CD14-positive monocyte (primary cell): ENCODE measurements at regions not wholly inside any gene's neighbourhood (a gene's known extent, or its start where the extent isn't known, plus 50 kb on each side); places are given as distances from the start of the nearest gene placed in this dataset.

ENCODE experiments used
- DNase-seq, 3 donors: peaks; one replicate each; pipeline ENCODE4 v3.0.0-alpha.2; 2011 to 2022
- H2AFZ ChIP-seq: 2 replicates; pipeline ENCODE4 v1.6.0; 2012; ENCODE audit warnings: mild to moderate bottlenecking, low read depth, low read length, inconsistent platforms; ENCODE audit not compliant: insufficient read depth, poor library complexity, severe bottlenecking
- H3K27ac ChIP-seq, 2 donors: 1 replicate in 1 of 2; 2 replicates in 1 of 2; pipeline ENCODE4 v1.5.1; 2012 to 2013; ENCODE audit warnings: low read length in 2 of 2, control low read depth in 1 of 2, inconsistent platforms in 1 of 2, low read depth in 1 of 2, mild to moderate bottlenecking in 1 of 2
- H3K27me3 ChIP-seq, 2 donors: one replicate each; pipeline versions ENCODE4 v1.6.0 to v1.6.1; 2011 to 2013; ENCODE audit warnings: low read length in 2 of 2; ENCODE audit not compliant: control insufficient read depth in 2 of 2, insufficient read depth in 2 of 2
- H3K36me3 ChIP-seq, 2 donors: replicated peaks in 1 of 2; 1 replicate in 1 of 2; 2 replicates in 1 of 2; pipeline versions ENCODE4 v1.5.1 to v1.6.1; 2012 to 2013; ENCODE audit warnings: low read length in 2 of 2, control low read depth in 1 of 2, inconsistent platforms in 1 of 2, mild to moderate bottlenecking in 1 of 2; ENCODE audit not compliant: insufficient read depth in 2 of 2, control insufficient read depth in 1 of 2
- H3K4me1 ChIP-seq, 2 donors: 1 replicate in 1 of 2; 2 replicates in 1 of 2; pipeline versions ENCODE4 v1.5.1 to v1.6.1; 2012 to 2013; ENCODE audit warnings: low read length in 2 of 2, control low read depth in 1 of 2, inconsistent platforms in 1 of 2, mild to moderate bottlenecking in 1 of 2, moderate library complexity in 1 of 2; ENCODE audit not compliant: insufficient read depth in 2 of 2, control insufficient read depth in 1 of 2
- H3K4me2 ChIP-seq: replicated peaks from 2 replicates; pipeline ENCODE3; 2012; ENCODE audit warnings: low read length, moderate library complexity, mild to moderate bottlenecking; ENCODE audit not compliant: poor library complexity, severe bottlenecking; ENCODE audit errors: extremely low read depth
- H3K4me3 ChIP-seq, 3 experiments: fragments of 200-600 bp in 1 of 3; sonication (generic) in 1 of 3; replicated peaks in 1 of 3; 1 replicate in 2 of 3; 2 replicates in 1 of 3; pipeline ENCODE4 v1.5.1; 2011 to 2013; ENCODE audit warnings: low read length in 3 of 3, mild to moderate bottlenecking in 3 of 3, control low read depth in 2 of 3, low read depth in 2 of 3, inconsistent platforms in 1 of 3, moderate library complexity in 1 of 3
- H3K79me2 ChIP-seq: 2 replicates; pipeline ENCODE4 v1.6.0; 2012; ENCODE audit warnings: mild to moderate bottlenecking, control low read depth, inconsistent platforms, low read length, moderate library complexity; ENCODE audit not compliant: insufficient read depth
- H3K9ac ChIP-seq: 2 replicates; pipeline ENCODE4 v1.6.0; 2017; ENCODE audit warnings: low read length, mild to moderate bottlenecking; ENCODE audit not compliant: insufficient read depth, poor library complexity, severe bottlenecking
- H3K9me3 ChIP-seq, 2 donors: replicated peaks in 1 of 2; 1 replicate in 1 of 2; 2 replicates in 1 of 2; pipeline versions ENCODE4 v1.5.1 to v1.6.1; 2012 to 2013; ENCODE audit warnings: low read length in 2 of 2, control low read depth in 1 of 2; ENCODE audit not compliant: control insufficient read depth in 1 of 2, insufficient read depth in 1 of 2
- H4K20me1 ChIP-seq: 2 replicates; pipeline ENCODE4 v1.6.0; 2012; ENCODE audit warnings: mild to moderate bottlenecking, low read length, control low read depth, moderate library complexity; ENCODE audit not compliant: insufficient read depth
- H3K27ac Mint-ChIP-seq, 7 donors: one replicate each; pipeline ENCODE4 v1.8.0; 2020; ENCODE audit warnings: mild to moderate bottlenecking in 7 of 7, mixed read lengths in 7 of 7, moderate library complexity in 6 of 7, inconsistent platforms in 2 of 7
- H3K27me3 Mint-ChIP-seq, 3 donors: one replicate each; pipeline ENCODE4 v1.8.0; 2021 to 2022; ENCODE audit warnings: low read depth in 3 of 3, mild to moderate bottlenecking in 3 of 3, mixed read lengths in 3 of 3, moderate library complexity in 3 of 3, inconsistent platforms in 1 of 3
- H3K36me3 Mint-ChIP-seq, 2 donors: one replicate each; pipeline ENCODE4 v1.8.0; 2020; ENCODE audit warnings: mixed read lengths in 2 of 2, inconsistent platforms in 1 of 2, mild to moderate bottlenecking in 1 of 2
- H3K4me1 Mint-ChIP-seq: one replicate; pipeline ENCODE4 v1.8.0; 2020; ENCODE audit warnings: mild to moderate bottlenecking, mixed read lengths
- H3K4me3 Mint-ChIP-seq, 2 donors: one replicate each; pipeline ENCODE4 v1.8.0; 2020; ENCODE audit warnings: mild to moderate bottlenecking in 2 of 2, mixed read lengths in 2 of 2, moderate library complexity in 1 of 2
- H3K9me3 Mint-ChIP-seq, 7 donors: one replicate each; pipeline ENCODE4 v1.8.0; 2020 to 2022; ENCODE audit warnings: mixed read lengths in 7 of 7, mild to moderate bottlenecking in 6 of 7, moderate library complexity in 6 of 7, inconsistent platforms in 2 of 7
- CTCF ChIP-seq: fragments of 200-600 bp; IDR thresholded peaks from one replicate; pipeline ENCODE4 v1.8.0; 2022; ENCODE audit warnings: antibody characterized with exemption, mild to moderate bottlenecking
- WGBS: methylation state at CpG from one replicate; pipeline ENCODE4 v1.1.5; 2013; ENCODE audit warnings: missing lambda C conversion rate; ENCODE audit not compliant: insufficient coverage; 5-methylcytosine and 5-hydroxymethylcytosine counted together
- intact Hi-C, 2 donors: fragments of 100-400 bp; cut with micrococcal nuclease; formaldehyde crosslinking; loops; one replicate each; pipeline versions ENCODE4 v1.15.0 to v1.15.1; 2023

GRCh38 chr9:71632776-71633175 is 135.5 kb downstream of the CEMIP2 start:
- H3K27me3 ChIP-seq: no peaks in the 10 kb centered on the region
- H2AFZ ChIP-seq: no peak overlapping the region
- no peak overlapping the region for H3K9ac ChIP-seq
- no peak overlapping the region for H3K4me3 ChIP-seq
- TF ChIP-seq CTCF: no peak
- no peak overlapping the region for H3K4me3 Mint-ChIP-seq
- H3K79me2 ChIP-seq: no peaks in the 10 kb centered on the region
- H3K4me2 ChIP-seq: no peak overlapping the region
- peaks cover 0 to 6% (median 0%) of the 10 kb centered on the region in 3 donors for H3K27me3 Mint-ChIP-seq
- H3K36me3 ChIP-seq: no peaks in the 10 kb centered on the region
- intact Hi-C loops: no loop called here
- peaks cover 0 to 3% (median 0%) of the 10 kb centered on the region in 7 donors for H3K9me3 Mint-ChIP-seq
- no peak overlapping the region for H3K27ac ChIP-seq
- no peak overlapping the region for H3K27ac Mint-ChIP-seq
- WGBS: no CpG with 5 or more reads among the region's 5 CpGs
- peaks cover 11% of the 10 kb centered on the region for H3K4me1 Mint-ChIP-seq
- no peaks in the 10 kb centered on the region for H4K20me1 ChIP-seq
- H3K36me3 Mint-ChIP-seq: no peaks in the 10 kb centered on the region
- no peaks in the 10 kb centered on the region for H3K9me3 ChIP-seq
- DNase-seq: no peak
- peaks cover 0 to 5% of the 10 kb centered on the region in 2 donors for H3K4me1 ChIP-seq

GRCh38 chr9:71630377-71630995 is 137.8 kb downstream of the CEMIP2 start:
- Histone ChIP-seq H3K9ac (no peak overlapping the region), H2AFZ (no peak overlapping the region), H3K36me3 (no peaks in the 10 kb centered on the region), H3K79me2 (no peaks in the 10 kb centered on the region), H3K9me3 (no peaks in the 10 kb centered on the region), H3K4me3 (no peak overlapping the region), H3K27ac (no peak overlapping the region), H3K4me1 (no peaks in the 10 kb centered on the region), H4K20me1 (no peaks in the 10 kb centered on the region), H3K27me3 (no peaks in the 10 kb centered on the region), H3K4me2 (no peak overlapping the region)
- DNase-seq: no peak
- no peak for TF ChIP-seq CTCF
- Mint-ChIP-seq H3K27me3 (peaks cover 0 to 5% (median 0%) of the 10 kb centered on the region in 3 donors), H3K9me3 (peaks cover 0 to 3% (median 0%) of the 10 kb centered on the region in 7 donors), H3K27ac (no peak overlapping the region), H3K4me1 (peaks cover 6% of the 10 kb centered on the region), H3K36me3 (no peaks in the 10 kb centered on the region), H3K4me3 (no peak overlapping the region)
- WGBS: 68% methylated on average over 3 of the region's 3 CpGs
- intact Hi-C loops: no loop called here
